ENCODE measurements at regions not wholly inside any gene's neighbourhood (a gene's known extent, or its start where the extent isn't known, plus 50 kb on each side); places are given as distances from the start of the nearest gene placed in this dataset.

- no peak for DNase-seq
Measured at GRCh38 chr1:98478121-98478520, 183.4 kb upstream of the SNX7 start.

GRCh38 chr1:98472878-98473277, 188.6 kb upstream of the SNX7 start:
- DNase-seq = no peak

GRCh38 chr1:98471633-98472032, 189.9 kb upstream of the SNX7 start:
- DNase-seq = no peak

GRCh38 chr1:98468111-98468717, 193.3 kb upstream of the SNX7 start:
- DNase-seq = peak; percentile 44

GRCh38 chr1:98467586-98467985, 193.9 kb upstream of the SNX7 start:
- DNase-seq = no peak

GRCh38 chr1:98467122-98467521, 194.4 kb upstream of the SNX7 start:
- no peak for DNase-seq

- no peak for DNase-seq
Measured at GRCh38 chr1:98461873-98462385, 199.6 kb upstream of the SNX7 start.

GRCh38 chr1:98460136-98460535, 201.4 kb upstream of the SNX7 start:
- DNase-seq = no peak

- no peak for DNase-seq
Measured at GRCh38 chr1:98459486-98459870, 202.0 kb upstream of the SNX7 start.

GRCh38 chr1:98458511-98459485, 202.7 kb upstream of the SNX7 start:
- DNase-seq = no peak

- DNase-seq = no peak
Measured at GRCh38 chr1:98457248-98457647, 204.3 kb upstream of the SNX7 start.

GRCh38 chr1:98454666-98455065, 206.9 kb upstream of the SNX7 start:
- DNase-seq = no peak

GRCh38 chr1:98453066-98453465, 208.5 kb upstream of the SNX7 start:
- no peak for DNase-seq

GRCh38 chr1:98452162-98452561, 209.4 kb upstream of the SNX7 start:
- DNase-seq = no peak

- no peak for DNase-seq
Measured at GRCh38 chr1:98441281-98441680, 220.2 kb upstream of the SNX7 start.

- DNase-seq = no peak
Measured at GRCh38 chr1:98439471-98439870, 222.1 kb upstream of the SNX7 start.

GRCh38 chr1:98437540-98437939, 224.0 kb upstream of the SNX7 start:
- no peak for DNase-seq

GRCh38 chr1:98437011-98437410, 224.5 kb upstream of the SNX7 start:
- no peak for DNase-seq

GRCh38 chr1:98429965-98430443, 231.5 kb upstream of the SNX7 start:
- DNase-seq = peak; percentile 99

- no peak for DNase-seq
Measured at GRCh38 chr1:98428864-98429263, 232.7 kb upstream of the SNX7 start.

GRCh38 chr1:98427664-98428063, 233.9 kb upstream of the SNX7 start:
- DNase-seq = no peak

GRCh38 chr1:98426092-98426491, 235.4 kb upstream of the SNX7 start:
- DNase-seq = no peak

- DNase-seq = no peak
Measured at GRCh38 chr1:98422816-98423215, 238.7 kb upstream of the SNX7 start.

GRCh38 chr1:98421085-98421435, 240.5 kb upstream of the SNX7 start:
- DNase-seq = no peak

Data from NCI-H2029 treated with DMSO at 0.1 percent for 48 hours (cell line).